Neural progenitor cell (in vitro differentiated cells): ENCODE measurements at regions not wholly inside any gene's neighbourhood (a gene's known extent, or its start where the extent isn't known, plus 50 kb on each side); places are given as distances from the start of the nearest gene placed in this dataset.

Experiments
- EZH2 ChIP-seq: fragments of 200-600 bp; sonication (generic); IDR thresholded peaks from 2 replicates; pipeline ENCODE4 v1.6.1; 2017; ENCODE audit warnings: antibody characterized with exemption, mild to moderate bottlenecking, moderate library complexity
- EZH2phosphoT487 ChIP-seq: fragments of 200-600 bp; sonication (generic); IDR thresholded peaks from 2 replicates; pipeline ENCODE4 v1.6.1; 2017; ENCODE audit warnings: antibody characterized with exemption
- TF ChIP-seq, protein P1 (sequence below): fragments of 200-600 bp; sonication (generic); IDR thresholded peaks from 2 replicates; pipeline ENCODE4 v1.5.1; 2017; ENCODE audit warnings: antibody characterized with exemption, mild to moderate bottlenecking

DNA sequence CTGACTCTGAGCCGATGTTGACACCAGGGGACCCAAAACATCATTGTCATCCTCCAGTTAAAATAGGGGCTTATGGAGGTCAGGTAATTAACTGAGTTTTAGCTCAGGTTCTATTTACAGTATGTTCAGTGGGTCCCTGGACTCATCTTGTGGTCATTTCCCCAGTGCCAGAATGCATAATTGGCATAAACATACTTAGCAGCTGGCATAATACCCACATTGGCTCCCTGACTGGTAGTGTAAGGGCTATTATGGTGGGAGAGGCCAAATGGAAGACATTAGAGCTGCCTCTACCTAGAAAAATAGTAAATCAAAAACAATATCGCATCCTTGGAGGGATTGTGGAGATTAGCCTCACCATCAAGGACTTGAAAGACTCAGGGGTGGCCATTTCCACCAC, 350.9 kb downstream of the C12orf75 start:
- TF ChIP-seq, protein P1, sequence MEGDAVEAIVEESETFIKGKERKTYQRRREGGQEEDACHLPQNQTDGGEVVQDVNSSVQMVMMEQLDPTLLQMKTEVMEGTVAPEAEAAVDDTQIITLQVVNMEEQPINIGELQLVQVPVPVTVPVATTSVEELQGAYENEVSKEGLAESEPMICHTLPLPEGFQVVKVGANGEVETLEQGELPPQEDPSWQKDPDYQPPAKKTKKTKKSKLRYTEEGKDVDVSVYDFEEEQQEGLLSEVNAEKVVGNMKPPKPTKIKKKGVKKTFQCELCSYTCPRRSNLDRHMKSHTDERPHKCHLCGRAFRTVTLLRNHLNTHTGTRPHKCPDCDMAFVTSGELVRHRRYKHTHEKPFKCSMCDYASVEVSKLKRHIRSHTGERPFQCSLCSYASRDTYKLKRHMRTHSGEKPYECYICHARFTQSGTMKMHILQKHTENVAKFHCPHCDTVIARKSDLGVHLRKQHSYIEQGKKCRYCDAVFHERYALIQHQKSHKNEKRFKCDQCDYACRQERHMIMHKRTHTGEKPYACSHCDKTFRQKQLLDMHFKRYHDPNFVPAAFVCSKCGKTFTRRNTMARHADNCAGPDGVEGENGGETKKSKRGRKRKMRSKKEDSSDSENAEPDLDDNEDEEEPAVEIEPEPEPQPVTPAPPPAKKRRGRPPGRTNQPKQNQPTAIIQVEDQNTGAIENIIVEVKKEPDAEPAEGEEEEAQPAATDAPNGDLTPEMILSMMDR: no peak
- TF ChIP-seq EZH2 (no peak), EZH2phosphoT487 (no peak)
